ENCODE measurements at regions not wholly inside any gene's neighbourhood (a gene's known extent, or its start where the extent isn't known, plus 50 kb on each side); places are given as distances from the start of the nearest gene placed in this dataset.

DNA sequence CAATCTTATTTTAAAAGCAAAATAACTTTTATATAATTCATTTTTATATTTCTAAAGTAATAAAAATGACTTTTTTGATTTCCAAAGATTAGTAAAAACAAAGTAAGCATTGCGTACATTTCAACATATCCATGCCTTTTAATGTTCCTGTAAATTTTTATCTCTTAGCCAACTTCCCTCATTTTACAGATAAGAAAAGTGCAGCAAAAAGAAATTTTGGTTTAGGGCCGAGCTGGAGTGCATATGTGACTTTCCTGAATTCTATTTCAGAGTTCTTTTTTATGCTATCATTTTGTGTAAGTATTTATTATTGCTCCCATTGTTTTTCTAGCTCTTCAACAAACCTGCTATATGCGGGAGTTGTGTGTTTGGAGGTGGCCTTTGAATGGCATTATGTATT is 195.3 kb downstream of the NHLRC3 start:
- no peak for DNase-seq (ENCODE audit: low read depth, low spot score)

DNA sequence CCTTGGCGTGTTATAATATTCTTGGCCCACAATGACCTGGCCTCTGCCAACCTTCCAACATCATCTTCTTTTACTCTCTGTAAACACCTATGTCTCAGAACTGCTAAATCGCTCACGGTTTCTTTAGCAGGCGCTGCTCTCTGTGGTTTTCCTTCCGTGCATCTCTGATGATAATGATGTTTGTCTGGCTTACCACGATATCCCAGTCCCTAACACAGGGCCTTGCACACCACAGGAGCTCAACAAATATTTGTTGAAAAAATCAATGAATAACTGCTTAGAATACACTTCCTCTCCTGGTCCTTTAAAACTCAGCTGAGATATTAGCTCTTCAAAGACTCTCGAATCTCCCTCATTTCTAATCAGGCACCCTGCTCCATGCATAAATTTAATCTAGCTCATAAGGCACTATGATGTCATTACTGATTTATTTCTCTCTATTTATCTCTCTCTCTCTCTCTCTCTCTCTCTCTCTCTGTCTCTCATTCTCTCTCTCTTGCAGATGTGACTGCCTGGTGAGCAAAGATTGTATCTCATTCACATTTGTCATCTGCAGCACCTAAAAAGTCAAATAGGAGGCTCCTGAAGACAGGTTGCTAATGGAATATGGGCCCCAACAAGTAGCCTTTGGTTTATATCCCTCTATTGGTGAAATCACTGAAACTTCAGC is 206.4 kb downstream of the NHLRC3 start:
- no peak for DNase-seq (ENCODE audit: low read depth, low spot score)

DNA sequence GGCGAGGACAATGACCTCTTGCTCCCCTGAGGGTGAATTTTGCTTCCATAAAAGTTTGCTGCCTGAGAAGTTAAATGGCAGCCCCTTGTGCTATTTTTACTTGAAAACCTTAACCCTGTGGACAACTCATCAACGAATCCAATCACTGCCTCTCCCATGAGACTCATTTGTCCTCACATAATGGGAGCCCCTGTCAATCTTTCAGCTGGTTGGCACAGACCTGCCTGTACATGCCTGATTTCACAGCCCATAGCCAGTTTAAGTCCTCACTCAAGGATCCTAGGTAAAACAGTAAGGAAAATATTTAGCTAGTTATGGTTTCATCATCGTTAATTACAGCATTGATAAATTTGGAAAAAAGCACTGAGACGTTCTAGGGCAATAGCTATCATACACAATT is 207.4 kb downstream of the NHLRC3 start:
- DNase-seq (ENCODE audit: low read depth, low spot score) = no peak

DNA sequence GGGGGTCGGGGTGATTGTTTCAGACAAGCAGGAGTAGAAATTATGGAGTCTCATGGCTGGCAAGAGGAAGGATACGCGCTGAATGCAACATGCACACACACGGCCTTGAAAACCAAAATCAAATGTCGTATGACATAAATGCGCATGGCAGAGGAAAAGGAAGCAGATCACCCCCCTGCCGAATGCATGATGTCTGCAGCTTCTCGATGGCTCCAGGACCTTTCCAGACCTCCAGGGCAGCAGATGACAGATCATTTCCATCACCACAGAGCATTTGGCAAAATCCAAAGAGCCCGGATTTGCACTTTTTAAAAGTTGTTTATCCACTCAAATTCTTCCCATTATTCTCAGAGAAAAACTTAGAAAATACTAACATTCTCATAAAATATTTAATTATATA is 211.7 kb downstream of the NHLRC3 start:
- no peak for DNase-seq (ENCODE audit: low read depth, low spot score)

DNA sequence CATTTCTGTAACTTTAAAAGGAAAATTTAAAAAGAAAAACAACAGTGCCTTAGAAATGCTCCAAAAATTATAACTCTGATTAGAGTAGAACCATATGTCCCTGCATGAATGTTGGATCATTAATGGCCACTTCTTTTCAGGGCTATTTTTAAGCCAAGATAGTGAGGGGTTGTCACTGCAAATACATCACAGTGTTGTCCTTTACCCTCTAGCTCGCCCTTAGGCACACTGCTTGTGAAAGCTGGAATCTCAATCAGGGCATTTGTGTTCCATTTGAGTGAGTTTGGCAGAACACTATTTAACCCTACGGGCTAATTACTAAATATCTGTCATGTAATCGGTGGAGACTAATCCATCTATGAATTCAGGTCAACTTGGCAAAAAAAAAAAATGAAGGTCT is 212.2 kb downstream of the NHLRC3 start:
- peak; percentile 9 for DNase-seq (ENCODE audit: low read depth, low spot score)

DNA sequence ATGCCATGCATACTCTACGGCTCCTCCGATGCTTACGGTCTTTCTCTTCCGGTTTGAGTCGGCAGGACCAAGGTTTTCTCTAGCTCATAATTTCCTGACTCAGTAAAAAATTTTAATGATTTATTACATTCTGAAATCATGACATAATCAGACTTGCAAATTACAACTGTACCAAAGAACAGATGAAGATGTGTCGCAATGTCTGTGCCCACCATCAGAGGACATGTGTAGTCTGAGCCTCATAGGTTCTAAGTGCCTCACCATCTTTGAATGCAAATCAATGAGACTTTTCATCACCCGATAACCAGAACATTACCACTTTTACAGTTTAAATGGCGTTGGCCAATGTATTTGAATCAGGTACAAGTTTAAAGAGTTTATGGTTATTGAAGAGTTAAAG is 213.1 kb downstream of the NHLRC3 start:
- no peak for DNase-seq (ENCODE audit: low read depth, low spot score)

DNA sequence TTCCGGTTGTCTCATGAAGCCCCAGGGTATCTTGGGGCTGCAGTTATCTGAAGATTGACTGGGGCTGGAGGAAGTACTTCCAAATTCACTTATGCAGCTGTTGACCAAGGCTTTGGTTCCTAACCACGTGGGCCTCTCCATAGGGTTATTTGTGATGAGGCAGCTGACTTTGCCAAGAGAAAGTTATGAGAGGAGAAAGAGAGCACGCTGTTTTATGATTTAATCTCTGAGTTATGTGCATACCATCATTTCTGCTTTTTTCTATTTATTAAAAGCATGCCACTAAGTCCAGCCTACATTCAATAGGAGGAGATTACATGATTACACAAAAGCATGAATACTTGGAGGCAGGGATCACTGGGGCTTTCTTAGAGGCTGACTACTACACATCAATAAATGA is 215.5 kb downstream of the NHLRC3 start:
- DNase-seq (ENCODE audit: low read depth, low spot score) = no peak

DNA sequence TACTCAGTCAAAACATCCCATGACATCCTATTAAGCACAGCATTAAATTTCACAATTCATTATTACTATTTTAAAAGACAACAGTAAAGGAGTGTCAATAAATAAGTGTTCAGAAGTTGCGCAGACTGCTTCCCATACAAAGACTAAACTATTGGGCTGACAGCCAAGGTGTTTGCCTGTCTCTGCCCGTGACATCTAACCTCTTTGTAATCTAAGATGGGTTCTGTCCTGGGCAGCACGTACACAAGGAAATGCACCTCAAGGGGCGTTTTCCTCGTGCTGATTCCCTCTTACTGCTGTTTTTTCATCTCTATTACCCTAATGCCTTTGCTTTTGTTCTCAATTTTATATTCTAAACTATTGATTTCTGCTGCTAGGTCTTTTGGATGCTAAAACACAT is 216.3 kb downstream of the NHLRC3 start:
- DNase-seq (ENCODE audit: low read depth, low spot score) = no peak

DNA sequence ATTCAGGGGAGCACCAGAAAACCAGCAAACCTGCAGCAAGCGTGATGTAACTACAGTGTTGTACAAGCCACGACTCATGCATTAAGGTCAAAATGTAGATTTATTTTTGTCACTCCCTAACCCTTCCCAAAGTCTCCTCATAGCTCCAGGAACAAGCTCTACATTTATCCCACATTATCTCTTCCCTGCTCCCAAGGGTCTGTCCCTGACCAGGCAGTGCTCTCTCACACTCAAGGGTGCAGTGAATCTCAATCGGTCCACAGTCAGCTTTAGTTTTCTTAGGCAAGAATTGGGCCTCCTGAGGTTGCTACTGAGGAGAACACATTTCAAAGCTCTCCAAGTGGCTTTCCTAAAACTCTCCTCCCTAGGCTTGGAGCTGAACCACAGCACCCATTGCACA is 219.4 kb downstream of the NHLRC3 start:
- no peak for DNase-seq (ENCODE audit: low read depth, low spot score)

DNA sequence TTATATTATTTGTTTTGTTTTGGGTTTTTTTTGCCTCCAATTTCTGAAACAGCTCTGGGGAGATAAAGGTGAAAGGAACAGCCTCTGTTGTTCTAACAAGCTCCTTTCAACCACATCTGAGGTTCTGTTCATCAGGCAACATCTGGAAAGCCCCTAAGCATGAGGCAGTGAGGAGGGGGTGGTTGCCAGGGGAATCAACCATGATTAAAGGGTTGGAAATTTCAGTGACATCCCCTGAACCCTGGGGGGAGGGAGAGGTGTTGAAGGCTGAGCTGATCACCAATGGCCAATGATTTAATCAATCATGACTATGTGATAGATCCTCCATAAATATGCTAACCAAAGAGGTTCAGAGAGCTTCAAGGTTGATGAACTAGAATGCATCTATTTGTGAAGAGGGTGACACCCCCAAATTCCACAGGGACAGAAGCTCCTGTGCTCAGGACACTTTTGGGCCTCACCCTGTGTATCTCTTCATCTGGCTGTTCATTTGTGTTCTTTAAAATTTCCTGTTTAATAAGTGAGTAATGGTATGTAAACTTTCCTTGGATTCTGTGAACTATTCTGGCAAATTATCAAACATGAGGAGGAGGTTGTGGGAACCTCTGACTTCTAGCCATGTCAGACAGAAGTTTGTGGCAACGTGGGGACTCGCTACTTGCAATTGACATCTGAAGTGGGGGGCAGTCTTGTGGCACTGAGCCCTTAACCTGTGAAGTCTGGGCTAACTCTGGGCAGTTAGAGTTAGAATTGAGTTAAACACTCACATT is 221.3 kb downstream of the NHLRC3 start:
- no peak for DNase-seq (ENCODE audit: low read depth, low spot score)

DNA sequence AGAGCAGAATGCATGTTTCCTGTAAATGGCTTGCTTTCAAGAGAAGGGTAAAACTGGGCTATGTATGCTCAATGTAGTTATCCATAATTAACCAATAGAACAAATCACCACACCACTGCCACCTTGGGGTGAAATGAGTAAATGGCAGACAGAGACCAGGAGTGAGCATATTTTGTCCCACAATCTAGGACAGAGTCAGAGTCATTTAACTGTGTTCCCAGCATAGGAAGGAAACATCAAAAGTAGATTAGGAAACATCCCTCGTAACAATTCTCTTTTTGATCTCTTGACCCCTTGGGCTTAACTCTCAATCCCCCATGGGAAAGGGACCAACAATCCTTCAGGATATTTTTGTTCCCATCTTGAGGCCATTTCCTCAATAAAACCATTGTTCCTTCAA is 224.8 kb downstream of the NHLRC3 start:
- peak; percentile 32 for DNase-seq (ENCODE audit: low read depth, low spot score)

DNA sequence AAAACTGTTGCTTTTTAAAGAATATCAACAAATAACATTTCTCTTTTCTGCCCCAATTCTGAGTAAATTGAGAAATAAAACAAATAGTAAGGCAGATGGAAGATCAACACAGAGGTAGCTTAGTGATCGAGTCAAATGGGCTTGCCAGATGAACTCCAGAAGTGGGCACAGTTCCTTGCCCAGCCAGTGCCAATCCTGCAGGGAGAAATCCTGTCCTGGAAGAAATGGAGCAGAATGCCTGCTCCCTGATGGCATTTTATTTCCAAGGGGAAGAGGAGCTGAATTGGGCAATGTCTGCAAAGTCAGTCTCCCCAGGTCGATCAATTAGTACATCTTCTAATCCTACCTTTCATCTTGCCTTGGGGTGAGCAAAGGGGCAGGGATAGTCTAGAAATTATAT is 225.3 kb downstream of the NHLRC3 start:
- no peak for DNase-seq (ENCODE audit: low read depth, low spot score)

DNA sequence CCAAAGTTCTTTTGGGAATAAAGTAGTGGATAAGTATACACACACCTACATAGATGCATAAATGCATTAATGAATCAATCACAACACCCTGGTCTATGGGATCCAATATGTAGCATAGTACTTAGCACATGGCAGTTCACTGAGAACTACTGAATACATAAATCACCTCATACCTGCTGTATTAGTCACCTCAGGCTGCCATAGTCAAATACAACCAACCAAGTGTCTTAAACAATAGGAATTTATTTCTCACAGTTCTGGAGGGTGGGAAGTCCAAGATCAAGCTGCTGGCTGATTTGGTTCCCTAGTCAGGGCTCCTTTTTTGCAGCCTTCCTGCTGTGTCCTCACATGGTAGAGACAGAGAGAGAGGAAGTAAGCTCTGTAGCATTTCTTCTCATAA is 228.2 kb downstream of the NHLRC3 start:
- no peak for DNase-seq (ENCODE audit: low read depth, low spot score)

DNA sequence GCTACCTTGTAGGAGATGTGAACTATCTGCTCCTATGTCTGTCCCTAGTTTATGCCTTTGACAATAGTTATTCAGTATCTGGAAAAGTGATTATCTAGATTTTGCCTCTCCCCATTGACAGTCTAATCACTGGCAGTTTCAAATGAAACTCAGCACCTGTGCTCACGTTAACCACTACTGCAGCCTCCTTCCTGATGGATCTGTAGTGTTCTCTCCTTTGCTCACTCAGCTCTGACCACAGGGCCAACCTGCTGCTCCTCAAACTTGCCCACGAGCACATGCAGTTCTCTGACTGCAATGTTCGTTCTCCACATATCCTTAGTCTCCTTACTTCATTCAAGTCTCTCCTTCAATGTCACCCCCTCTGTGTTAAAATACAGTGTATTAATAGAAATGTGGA is 230.1 kb downstream of the NHLRC3 start:
- DNase-seq (ENCODE audit: low read depth, low spot score) = no peak

DNA sequence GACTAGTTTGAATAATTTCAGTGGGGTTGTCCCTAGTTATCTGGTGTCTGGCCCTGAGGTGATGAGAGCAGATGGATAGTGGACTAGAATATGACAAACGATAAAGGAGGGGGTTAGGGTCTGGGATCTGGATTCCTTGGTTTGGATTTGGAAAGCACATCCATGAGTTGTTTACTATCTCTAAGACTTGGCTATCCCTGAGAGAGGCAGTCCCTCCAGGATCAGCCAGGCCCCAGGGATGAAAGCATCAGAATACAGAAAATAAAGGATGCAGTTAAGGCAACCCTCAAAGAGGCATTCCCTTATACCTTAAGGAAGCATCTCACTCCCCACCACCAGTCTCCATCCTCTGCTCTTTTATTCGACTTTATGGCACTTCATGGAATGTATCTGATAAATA is 230.7 kb downstream of the NHLRC3 start:
- no peak for DNase-seq (ENCODE audit: low read depth, low spot score)

DNA sequence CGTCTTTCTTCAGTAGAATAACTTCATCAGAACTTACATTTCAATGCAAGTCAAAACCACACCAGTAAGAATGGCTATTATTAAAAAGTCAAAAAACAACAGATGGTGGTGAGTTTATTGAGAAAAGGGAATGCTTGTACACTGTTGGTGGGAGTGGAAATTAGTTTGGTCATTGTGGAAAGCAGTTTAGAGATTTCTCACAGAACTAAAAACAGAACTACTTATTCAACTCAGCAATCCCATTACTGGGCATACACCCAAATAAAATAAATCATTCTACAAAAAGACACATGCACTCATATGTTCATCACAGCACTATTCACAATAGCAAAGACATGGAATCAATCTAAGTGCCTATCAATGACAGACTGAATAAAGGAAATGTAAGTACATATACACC is 231.2 kb downstream of the NHLRC3 start:
- DNase-seq (ENCODE audit: low read depth, low spot score) = no peak

DNA sequence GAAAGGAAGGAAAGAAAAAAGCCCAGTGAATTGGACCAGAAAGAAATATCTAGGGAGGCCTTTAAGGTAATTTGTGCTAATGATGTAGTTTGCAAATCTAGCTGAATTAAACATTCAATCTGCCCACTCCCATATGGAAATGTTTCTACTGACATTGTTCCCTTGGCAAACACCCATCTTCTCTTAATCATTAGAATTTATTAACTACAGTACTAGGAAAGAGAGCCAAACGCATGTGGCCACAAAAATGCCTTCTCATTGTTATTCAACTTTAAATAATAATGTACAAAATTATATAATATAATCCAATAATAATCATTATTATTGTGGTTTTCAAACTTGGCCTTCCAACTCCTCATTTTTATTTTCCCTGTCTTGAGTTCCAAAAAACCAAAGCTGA is 234.7 kb downstream of the NHLRC3 start:
- DNase-seq (ENCODE audit: low read depth, low spot score) = no peak

DNA sequence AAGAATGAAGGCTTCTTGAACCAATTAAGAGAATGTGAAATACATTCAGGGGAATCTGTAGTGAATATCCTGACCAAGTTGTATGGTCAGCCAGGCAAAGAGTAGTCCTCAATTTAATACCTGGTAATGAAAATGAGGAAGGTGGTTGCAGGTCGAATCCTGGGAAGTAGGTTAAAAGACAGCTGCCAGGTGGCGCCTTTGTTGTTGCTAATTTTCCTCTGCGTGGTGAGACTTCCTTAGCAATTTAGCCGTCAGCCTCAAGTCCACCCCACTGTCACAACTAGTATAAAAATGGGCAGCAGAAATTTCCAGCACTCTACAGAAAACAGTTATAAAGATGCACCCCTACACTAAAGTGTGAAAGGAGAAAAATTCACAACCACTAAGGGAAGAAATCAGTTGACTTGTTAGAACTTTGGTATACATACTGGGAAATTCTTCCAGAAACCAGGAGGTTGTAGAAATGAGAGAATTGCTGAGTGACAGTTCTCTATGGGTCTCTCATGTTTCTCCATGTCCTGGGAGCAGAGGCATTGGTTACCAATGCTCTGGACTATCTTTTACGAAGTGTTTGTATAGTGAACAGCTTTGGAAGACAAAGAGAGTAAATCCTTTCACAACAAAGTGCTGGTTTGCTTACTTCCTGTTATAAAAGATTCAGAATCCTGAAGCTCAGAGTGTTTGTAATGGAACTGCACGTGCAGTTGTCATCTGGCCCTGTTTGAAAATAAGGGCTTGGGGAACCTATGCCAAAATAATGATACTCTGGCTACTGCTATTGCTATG is 235.9 kb downstream of the NHLRC3 start:
- DNase-seq (ENCODE audit: low read depth, low spot score) = peak; percentile 35

DNA sequence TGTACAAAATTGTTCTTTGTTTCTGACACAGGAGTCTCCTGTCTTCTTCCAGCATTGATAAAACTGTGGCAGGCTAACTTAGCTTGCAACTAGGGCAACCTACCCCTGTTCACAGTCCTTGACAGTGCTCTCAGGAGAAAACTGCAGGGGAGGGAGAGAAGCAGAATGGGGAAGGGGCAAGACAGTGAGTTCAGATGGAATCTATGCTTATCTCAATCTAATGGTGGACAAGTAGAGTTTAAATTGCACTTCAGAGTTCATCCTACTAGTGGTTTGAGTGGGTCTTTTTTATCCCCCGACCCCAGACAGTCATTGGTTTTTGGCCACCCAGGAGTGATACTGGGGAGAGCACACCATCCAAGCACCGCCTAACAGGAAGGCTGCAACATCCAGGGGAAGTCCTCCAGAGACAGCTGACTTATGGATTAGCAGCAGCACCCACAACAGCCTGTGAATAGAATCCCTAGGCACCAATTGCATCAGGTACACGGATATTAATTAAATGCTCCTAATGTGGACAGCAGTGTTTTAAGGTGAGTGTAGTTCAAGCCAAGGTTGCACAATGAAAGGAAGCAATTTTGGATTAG is 236.6 kb downstream of the NHLRC3 start:
- no peak for DNase-seq (ENCODE audit: low read depth, low spot score)

DNA sequence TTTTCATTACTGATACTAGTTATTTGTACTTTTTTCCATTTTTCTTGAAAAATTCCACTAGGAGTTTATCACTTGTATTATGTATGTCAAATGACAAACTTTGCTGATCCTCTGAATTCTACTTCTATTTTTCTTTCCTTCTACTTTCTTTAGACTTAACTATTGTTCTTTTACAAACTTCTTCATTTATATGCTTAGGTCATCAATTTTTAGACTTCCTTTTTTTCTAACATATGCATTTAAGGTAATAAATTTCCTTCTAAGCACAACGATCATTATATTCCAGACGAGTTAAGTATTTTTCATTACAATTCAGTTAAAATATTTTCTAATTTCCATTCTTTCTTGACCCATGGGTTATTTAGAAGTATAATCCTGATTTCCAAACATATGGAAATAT is 240.8 kb downstream of the NHLRC3 start:
- DNase-seq (ENCODE audit: low read depth, low spot score) = no peak

DNA sequence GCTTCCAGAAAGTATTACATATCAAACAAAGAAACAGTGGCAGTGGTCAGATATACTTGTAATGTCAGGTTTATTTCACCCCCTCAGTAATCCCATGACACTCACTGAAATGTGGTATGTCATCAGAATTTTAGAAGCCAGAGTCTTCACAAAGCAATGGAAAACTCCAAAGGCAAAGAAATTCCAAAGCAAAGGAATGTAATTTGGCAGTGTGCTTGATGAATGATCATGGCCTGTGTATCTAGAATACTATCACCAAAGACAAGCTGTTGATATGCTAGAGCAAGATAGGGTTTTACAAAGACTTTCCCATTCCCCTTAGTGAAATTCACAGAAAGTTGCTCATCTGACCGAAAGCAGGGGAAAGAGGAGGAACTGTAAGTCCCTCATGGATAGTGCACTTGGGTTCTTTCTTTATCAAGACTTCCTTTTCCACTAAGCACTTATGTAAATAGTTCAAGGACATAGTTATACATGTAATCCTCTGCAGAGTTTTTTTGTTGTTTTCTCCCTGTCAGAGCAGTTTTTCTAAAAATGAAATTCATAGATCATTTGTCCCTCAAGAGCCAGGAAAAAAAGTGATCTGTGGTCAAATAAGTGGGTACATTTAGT is 243.4 kb downstream of the NHLRC3 start:
- DNase-seq (ENCODE audit: low read depth, low spot score) = peak; percentile 4

DNA sequence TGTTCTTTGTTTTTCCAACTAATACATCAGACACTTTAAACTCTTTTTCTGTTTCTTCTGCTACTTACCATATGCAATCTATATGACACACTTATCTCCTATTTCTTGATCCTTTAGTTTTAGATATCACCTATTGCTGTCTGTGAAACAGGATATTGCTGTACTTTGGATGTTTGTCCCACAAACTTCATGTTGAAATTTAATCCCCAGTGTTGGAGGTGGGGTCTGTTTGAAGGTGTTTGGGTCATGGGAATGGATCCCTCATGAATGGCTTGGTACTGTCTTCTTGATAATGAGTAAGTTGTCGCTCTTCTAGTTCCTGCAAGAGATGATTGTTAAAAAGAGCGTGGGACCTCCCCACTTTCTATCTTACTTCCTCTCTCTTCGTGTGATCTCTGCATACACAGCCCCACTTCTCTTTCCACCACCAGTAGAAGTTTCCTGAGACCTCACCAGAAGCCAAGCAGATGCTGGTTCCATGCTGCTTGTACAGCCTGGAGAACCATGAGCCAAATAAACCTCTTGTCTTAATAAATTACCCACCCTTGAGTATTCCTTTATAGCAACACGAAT is 244.2 kb downstream of the NHLRC3 start:
- DNase-seq (ENCODE audit: low read depth, low spot score) = no peak
